Muscle layer of duodenum (tissue), 2 donors: ENCODE measurements at regions not wholly inside any gene's neighbourhood (a gene's known extent, or its start where the extent isn't known, plus 50 kb on each side); places are given as distances from the start of the nearest gene placed in this dataset.
"Not testable (repeated sequence)": the region's sequence is repeated elsewhere in the genome, so short reads cannot be mapped to it uniquely, and the experiment has no call there.

ENCODE experiments used
- H3K27ac ChIP-seq: one replicate; pipeline ENCODE4 v1.7.0; 2013; ENCODE audit warnings: mild to moderate bottlenecking, low read length
- H3K27me3 ChIP-seq: one replicate; pipeline ENCODE4 v1.7.0; 2013; ENCODE audit warnings: low read depth, mild to moderate bottlenecking, control low read depth, low read length
- H3K36me3 ChIP-seq, 2 donors: one replicate each; pipeline ENCODE4 v1.7.0; 2013; ENCODE audit warnings: low read length in 2 of 2, control low read depth in 1 of 2, mild to moderate bottlenecking in 1 of 2; ENCODE audit not compliant: insufficient read depth in 2 of 2, control insufficient read depth in 1 of 2
- H3K4me1 ChIP-seq, 2 donors: one replicate each; pipeline ENCODE4 v1.7.0; 2013; ENCODE audit warnings: low read length in 2 of 2, mild to moderate bottlenecking in 2 of 2, control low read depth in 1 of 2, moderate library complexity in 1 of 2; ENCODE audit not compliant: insufficient read depth in 2 of 2, control insufficient read depth in 1 of 2
- H3K4me3 ChIP-seq, 2 donors: one replicate each; pipeline ENCODE4 v1.7.0; 2013; ENCODE audit warnings: low read length in 2 of 2, low read depth in 1 of 2, mild to moderate bottlenecking in 1 of 2
- H3K9me3 ChIP-seq, 2 donors: one replicate each; pipeline ENCODE4 v1.7.0; 2013; ENCODE audit warnings: low read length in 2 of 2, control low read depth in 1 of 2, mild to moderate bottlenecking in 1 of 2; ENCODE audit not compliant: control insufficient read depth in 1 of 2
- donor health status: healthy.

GRCh38 chr16:54779549-54779948, 151.1 kb upstream of the IRX5 start:
- no peak overlapping the region for H3K4me3 ChIP-seq

GRCh38 chr16:54774768-54775167, 155.9 kb upstream of the IRX5 start:
- H3K27ac ChIP-seq: no peak overlapping the region
- no peaks in the 10 kb centered on the region for H3K27me3 ChIP-seq
- H3K4me3 ChIP-seq: no peak overlapping the region
- no peaks in the 10 kb centered on the region for H3K36me3 ChIP-seq
- no peaks in the 10 kb centered on the region for H3K4me1 ChIP-seq
- H3K9me3 ChIP-seq: no peaks in the 10 kb centered on the region

More at GRCh38 chr16:54779549-54779948, 151.1 kb upstream of the IRX5 start:
- Histone ChIP-seq H3K27me3 (no peaks in the 10 kb centered on the region), H3K9me3 (no peaks in the 10 kb centered on the region), H3K36me3 (no peaks in the 10 kb centered on the region), H3K27ac (no peak overlapping the region), H3K4me1 (no peaks in the 10 kb centered on the region)

DNA sequence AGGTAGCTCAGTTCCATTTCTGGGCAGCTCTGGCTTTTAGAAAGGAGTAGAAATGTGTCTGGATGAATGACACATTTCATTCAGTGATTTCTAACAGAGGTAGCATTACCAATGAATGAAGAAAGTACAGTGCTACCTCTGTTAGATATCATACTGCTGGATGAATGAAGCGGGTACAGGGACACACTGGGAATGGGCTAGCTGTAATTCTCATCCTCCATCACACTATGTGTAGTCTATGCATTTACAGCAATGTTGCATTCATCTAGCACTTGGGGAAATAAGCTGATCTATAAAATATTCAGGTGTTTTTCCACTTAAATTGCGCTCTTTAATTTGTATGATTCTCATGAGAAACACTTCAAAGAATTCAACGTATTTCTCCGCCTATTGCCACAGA, 158.3 kb upstream of the IRX5 start:
- Histone ChIP-seq H3K4me1 (no peaks in the 10 kb centered on the region), H3K27me3 (no peaks in the 10 kb centered on the region), H3K36me3 (no peaks in the 10 kb centered on the region), H3K4me3 (no peak overlapping the region), H3K9me3 (no peaks in the 10 kb centered on the region), H3K27ac (no peak overlapping the region)

GRCh38 chr16:54766355-54766754, 164.3 kb upstream of the IRX5 start:
- H3K9me3 ChIP-seq: peaks cover 5 to 7% of the 10 kb centered on the region in 2 donors
- no peaks in the 10 kb centered on the region for H3K4me1 ChIP-seq
- no peak overlapping the region for H3K27ac ChIP-seq
- H3K27me3 ChIP-seq: no peaks in the 10 kb centered on the region
- no peak overlapping the region for H3K4me3 ChIP-seq
- H3K36me3 ChIP-seq: no peaks in the 10 kb centered on the region

- Histone ChIP-seq H3K9me3 (no peaks in the 10 kb centered on the region), H3K4me1 (no peaks in the 10 kb centered on the region), H3K36me3 (no peaks in the 10 kb centered on the region), H3K27me3 (no peaks in the 10 kb centered on the region), H3K4me3 (no peak overlapping the region), H3K27ac (no peak overlapping the region)
Measured at GRCh38 chr16:54750249-54750648, 180.4 kb upstream of the IRX5 start.

- Histone ChIP-seq H3K27ac (no peak overlapping the region), H3K4me3 (no peak overlapping the region), H3K4me1 (no peaks in the 10 kb centered on the region), H3K9me3 (no peaks in the 10 kb centered on the region), H3K36me3 (no peaks in the 10 kb centered on the region), H3K27me3 (no peaks in the 10 kb centered on the region)
Measured at GRCh38 chr16:54748611-54749190, 182.0 kb upstream of the IRX5 start.

DNA sequence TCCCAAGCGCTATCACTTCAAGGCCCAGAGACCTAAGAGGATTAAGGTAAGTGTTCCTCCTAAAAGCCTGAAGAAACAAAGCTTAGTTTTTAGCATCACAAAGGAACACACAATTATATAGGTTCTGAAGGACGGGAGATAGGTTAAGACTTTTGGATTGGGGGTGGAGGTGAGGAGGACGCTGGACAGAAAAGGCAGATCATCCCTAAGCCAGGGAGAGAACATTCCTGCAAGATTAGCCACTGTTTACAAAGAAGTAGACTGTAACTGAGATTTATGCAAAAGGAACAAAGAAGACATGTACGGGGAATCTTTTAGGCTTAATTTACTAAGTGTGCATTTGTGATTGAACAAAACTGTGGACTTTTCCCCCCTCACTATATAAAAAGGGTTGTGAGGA, 184.1 kb upstream of the IRX5 start:
- no peak overlapping the region for H3K4me3 ChIP-seq
- H3K27ac ChIP-seq: no peak overlapping the region
- H3K27me3 ChIP-seq: no peaks in the 10 kb centered on the region
- no peaks in the 10 kb centered on the region for H3K36me3 ChIP-seq
- no peaks in the 10 kb centered on the region for H3K4me1 ChIP-seq
- H3K9me3 ChIP-seq: no peaks in the 10 kb centered on the region

DNA sequence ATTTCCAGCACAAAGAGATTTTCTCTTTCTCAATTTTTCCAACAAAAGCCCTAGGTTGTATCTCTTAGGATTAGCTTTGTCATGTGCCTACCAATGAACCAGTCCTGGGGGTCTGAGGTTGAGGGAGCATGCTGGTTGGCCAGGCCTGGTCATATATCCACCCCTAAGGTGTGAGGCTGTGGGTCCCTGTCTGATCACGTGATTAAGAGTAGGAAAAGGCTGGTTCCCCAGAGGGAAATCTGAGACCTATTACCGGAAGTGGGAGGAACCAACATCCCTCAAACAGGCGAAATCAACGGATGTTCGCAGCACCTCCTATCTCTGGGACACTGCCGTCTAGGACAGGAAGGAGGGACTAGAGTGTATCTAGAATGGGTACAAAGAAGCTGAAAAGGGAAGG, 185.7 kb upstream of the IRX5 start:
- Histone ChIP-seq H3K27ac (no peak overlapping the region), H3K36me3 (no peaks in the 10 kb centered on the region), H3K27me3 (no peaks in the 10 kb centered on the region), H3K4me3 (no peak overlapping the region), H3K4me1 (no peaks in the 10 kb centered on the region), H3K9me3 (no peaks in the 10 kb centered on the region)

DNA sequence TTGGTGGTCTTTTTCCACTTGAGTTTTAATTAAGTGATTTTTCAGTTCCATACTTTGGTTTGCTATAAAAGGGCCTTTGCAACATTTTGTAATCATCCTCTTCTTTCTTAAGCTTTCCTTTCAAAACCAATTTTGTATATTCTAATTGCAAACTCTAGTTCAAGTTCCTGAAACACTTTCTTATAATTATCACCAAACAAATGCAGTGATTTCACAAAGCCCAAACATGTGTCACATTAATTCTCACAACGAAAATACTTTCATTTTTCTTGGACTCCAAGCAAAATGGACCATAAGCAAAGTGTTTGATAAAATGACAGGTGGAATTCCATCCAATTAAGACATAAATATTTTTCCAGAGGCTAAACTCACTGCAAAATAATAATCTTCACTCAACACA, 188.2 kb upstream of the IRX5 start:
- Histone ChIP-seq H3K4me1 (no peaks in the 10 kb centered on the region), H3K9me3 (no peaks in the 10 kb centered on the region), H3K27me3 (no peaks in the 10 kb centered on the region), H3K36me3 (no peaks in the 10 kb centered on the region), H3K27ac (no peak overlapping the region), H3K4me3 (no peak overlapping the region)

DNA sequence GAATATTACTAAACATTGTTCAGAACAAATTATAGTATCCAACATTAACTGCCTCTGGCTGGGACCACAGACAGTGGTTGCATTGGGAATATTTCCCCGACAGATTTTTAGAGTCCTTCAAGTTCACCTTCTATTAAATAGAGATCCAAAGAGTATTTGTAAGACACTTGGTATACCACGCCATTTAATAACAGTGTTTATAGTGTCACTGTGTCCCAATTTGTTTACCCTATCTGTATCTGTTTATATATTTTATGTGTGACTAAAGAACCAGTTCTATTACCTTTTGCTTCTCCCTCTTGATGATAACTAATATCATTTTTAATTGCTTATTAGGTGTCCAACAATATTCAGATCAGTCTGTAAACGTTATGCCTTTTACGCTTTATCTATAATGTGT, 191.3 kb upstream of the IRX5 start:
- H3K4me3 ChIP-seq: no peak overlapping the region

GRCh38 chr16:54734156-54734555, 196.5 kb upstream of the IRX5 start:
- H3K4me3 ChIP-seq: no peak overlapping the region
- no peak overlapping the region for H3K27ac ChIP-seq
- no peaks in the 10 kb centered on the region for H3K27me3 ChIP-seq
- H3K9me3 ChIP-seq: no peaks in the 10 kb centered on the region
- H3K36me3 ChIP-seq: no peaks in the 10 kb centered on the region
- no peaks in the 10 kb centered on the region for H3K4me1 ChIP-seq

More for the DNA sequence above, 191.3 kb upstream of the IRX5 start:
- Histone ChIP-seq H3K4me1 (no peaks in the 10 kb centered on the region), H3K27ac (no peak overlapping the region), H3K9me3 (no peaks in the 10 kb centered on the region), H3K27me3 (no peaks in the 10 kb centered on the region), H3K36me3 (no peaks in the 10 kb centered on the region)

DNA sequence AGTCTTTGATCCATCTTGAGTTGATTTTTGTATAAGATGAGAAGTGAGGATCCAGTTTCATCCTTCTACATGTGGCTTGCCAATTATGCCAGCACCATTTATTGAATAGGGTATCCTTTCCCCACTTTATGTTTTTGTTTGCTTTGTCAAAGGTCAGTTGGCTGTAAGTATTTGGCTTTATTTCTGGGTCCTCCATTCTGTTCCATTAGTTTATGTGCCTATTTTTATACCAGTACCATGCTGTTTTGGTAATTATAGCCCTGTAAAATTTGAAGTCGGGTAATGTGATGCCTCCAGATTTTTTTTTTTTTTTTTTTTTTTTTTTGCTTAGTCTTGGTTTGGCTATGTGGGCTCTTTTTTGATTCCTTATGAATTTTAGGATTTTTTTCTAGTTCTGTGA, 203.0 kb upstream of the IRX5 start:
- not testable (repeated sequence) for H3K9me3 ChIP-seq, H3K4me1 ChIP-seq, H3K27ac ChIP-seq, H3K36me3 ChIP-seq, H3K4me3 ChIP-seq, H3K27me3 ChIP-seq
